ENCODE measurements at regions not wholly inside any gene's neighbourhood (a gene's known extent, or its start where the extent isn't known, plus 50 kb on each side); places are given as distances from the start of the nearest gene placed in this dataset.
"Not testable (repeated sequence)": the region's sequence is repeated elsewhere in the genome, so short reads cannot be mapped to it uniquely, and the experiment has no call there.

DNA sequence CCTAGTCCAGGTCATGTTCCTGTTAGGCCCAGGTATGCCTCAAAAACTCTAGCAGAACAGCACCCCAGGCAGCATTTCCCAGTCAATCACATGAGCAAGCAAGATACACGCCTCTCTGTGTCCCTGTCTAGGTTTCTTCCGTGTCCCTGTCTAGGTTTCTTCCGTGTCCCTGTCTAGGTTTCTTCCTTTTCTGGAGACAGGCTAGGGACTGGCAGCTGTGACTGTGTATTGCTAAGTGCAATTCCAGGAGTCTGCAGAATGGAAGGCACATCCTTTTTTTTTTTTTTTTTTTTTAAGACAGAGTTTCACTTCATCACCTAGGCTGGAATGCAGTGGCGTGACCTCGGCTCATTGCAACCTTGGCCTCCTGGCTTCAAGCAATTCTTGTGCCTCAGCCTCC is 77.6 kb downstream of the SETD4 start:
- DNase-seq (ENCODE audit: low read depth in 2 of 2): no peak

GRCh38 chr21:35981514-35982070 is 78.7 kb downstream of the SETD4 start:
- no peak for DNase-seq (ENCODE audit: low read depth in 2 of 2)

DNA sequence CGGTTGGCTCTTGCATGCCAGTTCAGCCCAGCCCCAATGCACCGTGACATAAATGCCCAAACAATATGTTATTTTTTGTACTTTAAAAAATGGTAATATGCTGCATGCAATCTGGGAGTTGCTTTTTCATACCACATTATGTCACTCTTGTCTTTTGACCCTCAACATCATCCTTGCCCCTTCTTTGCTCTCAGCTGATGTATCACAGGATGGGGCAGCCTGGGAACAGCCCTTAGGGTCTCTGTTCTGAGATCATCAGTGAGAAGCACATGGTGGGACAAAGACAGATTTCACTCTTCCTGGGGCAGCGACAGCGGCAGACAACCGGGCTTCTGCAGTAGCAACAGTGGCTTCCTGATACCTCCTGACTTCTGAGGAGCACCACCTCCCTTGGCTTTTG is 79.5 kb downstream of the SETD4 start:
- no peak for DNase-seq (ENCODE audit: low read depth in 2 of 2)

GRCh38 chr21:35977860-35978259 is 82.5 kb downstream of the SETD4 start:
- DNase-seq (ENCODE audit: low read depth in 2 of 2): not testable (repeated sequence)

DNA sequence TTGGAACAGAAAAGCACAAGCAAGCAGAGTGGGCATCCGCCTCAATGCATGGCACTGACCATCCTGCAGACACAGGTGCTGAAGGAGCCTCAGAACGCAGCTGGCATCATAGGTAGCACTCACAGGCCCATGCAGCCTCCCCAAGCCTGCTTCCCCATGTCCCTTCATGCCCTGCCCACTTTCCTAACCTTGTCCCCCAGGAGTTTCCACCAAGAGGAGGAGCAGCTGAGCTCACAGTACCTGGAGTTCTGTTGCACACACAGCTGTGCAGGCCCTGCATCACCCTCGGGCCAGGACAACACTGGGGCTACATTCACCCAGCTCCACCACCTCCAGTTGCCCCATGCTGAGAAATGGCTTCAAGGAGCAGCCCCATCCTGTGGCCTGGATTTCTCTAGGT is 83.4 kb downstream of the SETD4 start:
- DNase-seq (ENCODE audit: low read depth in 2 of 2): no peak

- no peak for DNase-seq (ENCODE audit: low read depth in 2 of 2)
These were observed 83.8 kb downstream of the SETD4 start for GRCh38 chr21:35976481-35976880.

- no peak for DNase-seq (ENCODE audit: low read depth in 2 of 2)
These were observed 85.6 kb downstream of the SETD4 start for GRCh38 chr21:35974775-35975174.

GRCh38 chr21:35971824-35972223 is 88.5 kb downstream of the SETD4 start:
- no peak for DNase-seq (ENCODE audit: low read depth in 2 of 2)

- no peak for DNase-seq (ENCODE audit: low read depth in 2 of 2)
These were observed 91.0 kb downstream of the SETD4 start for GRCh38 chr21:35969281-35969680.

- no peak for DNase-seq (ENCODE audit: low read depth in 2 of 2)
These were observed 91.8 kb downstream of the SETD4 start for GRCh38 chr21:35968564-35968963.

DNA sequence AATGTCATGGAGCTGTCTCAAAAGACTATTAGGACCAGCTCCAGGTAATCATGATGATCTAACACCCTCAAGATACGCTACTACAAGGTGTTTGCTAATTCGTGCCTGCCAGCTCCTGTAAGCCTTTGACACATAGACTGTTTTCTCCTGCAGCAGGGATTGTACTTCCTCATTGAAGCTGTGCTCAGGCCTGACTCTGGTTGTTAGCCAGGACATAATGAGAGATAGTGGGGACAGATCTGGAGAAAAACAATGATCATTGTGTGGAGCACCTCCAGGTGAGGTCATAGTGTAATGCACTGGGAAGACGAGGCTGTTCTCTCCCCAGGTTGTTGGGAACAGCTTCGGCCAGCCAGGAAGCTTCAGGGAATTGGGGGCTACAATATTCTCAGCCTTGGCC is 94.6 kb downstream of the SETD4 start:
- DNase-seq (ENCODE audit: low read depth in 2 of 2): no peak

GRCh38 chr21:35963920-35964451 is 96.3 kb downstream of the SETD4 start:
- no peak for DNase-seq (ENCODE audit: low read depth in 2 of 2)

GRCh38 chr21:35962917-35963316 is 97.4 kb downstream of the SETD4 start:
- no peak for DNase-seq (ENCODE audit: low read depth in 2 of 2)

GRCh38 chr21:35954066-35954465 is 106.3 kb downstream of the SETD4 start:
- DNase-seq (ENCODE audit: low read depth in 2 of 2): no peak

- no peak for DNase-seq (ENCODE audit: low read depth in 2 of 2)
These were observed 106.7 kb downstream of the SETD4 start for GRCh38 chr21:35953597-35953996.

GRCh38 chr21:35952651-35953340 is 107.5 kb downstream of the SETD4 start:
- DNase-seq (ENCODE audit: low read depth in 2 of 2): no peak

- DNase-seq (ENCODE audit: low read depth in 2 of 2): no peak
These were observed 111.3 kb downstream of the SETD4 start for GRCh38 chr21:35948982-35949381.

DNA sequence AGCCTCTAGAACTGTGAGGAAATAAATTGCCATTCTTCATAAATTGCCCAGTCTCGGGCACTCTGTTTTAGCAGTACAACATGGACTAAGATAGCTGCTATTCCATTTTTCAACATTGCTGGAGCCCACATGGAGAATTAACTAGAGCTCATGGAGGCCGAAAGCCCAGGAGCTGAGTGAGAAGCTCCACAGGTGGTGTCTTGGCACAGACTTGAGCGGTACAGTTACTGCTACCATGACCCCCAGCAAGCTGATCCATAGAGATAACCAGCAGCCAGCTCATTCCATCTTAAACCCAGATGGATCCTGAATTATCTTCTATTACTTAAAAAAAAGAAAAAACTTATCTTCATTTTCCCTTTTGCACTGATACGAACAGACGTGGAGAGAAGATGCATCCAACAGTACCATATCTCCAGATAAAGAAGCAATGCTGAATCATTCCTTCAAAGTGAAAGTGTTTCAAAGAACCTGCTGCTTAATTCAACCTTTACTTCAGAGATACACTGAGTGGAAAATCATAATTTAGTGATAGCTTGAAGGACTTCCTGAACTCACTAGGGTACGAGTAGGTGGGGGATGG is 115.1 kb downstream of the SETD4 start:
- no peak for DNase-seq (ENCODE audit: low read depth in 2 of 2)

DNA sequence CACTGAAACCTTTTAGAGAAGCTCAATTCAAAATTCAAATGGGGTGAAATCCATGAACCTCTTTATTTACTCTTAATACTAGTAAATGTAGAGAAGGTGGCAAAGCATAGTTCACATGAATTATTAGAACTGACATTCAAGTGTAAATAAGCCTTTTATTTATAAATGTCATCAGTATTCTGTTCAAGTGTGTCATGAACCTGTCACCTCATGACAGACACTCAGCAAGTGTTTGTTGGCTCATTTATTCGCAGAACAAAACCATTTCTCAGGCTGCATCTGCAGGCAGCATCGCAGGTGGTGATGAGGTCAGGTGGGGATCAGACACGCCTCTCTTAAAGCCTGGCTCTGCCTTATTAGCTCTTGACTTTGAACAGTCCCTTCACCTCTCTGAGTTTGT is 116.6 kb downstream of the SETD4 start:
- DNase-seq (ENCODE audit: low read depth in 2 of 2): no peak

DNA sequence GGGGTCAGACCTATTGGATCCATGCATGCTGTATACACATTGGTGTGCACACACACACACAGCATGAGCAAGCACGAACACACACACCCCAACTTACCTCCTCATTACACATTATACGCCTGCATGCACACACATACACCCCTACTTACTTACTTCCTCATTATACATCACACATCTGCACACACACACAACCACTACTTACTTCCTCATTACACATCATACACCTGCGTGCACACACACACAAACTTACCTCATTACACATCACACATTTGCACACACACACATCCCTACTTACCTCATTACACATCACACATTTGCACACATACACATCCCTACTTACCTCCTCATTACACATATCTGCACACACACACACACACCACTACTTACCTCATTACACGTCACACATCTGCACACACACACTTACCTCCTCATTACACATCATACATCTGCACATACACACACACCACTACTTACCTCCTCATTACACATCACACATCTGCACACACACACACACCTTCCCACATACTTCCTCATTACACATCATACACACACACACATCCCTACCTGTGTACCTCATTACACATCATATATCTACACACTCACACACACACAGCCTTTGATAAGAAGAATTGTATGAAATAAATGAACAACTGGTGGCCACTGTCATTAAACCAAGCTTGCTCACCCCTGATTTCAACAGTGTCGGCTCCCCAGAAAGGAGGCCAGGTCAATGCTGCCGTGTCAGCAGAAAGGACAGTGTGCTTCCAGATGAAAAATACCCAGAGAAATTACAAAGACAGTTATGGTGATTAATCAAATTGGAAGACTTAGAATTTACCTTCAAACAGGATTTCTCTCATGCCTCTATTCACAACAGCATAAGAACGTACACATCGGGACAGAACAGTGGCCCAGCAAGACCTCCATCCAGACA is 117.8 kb downstream of the SETD4 start:
- no peak for DNase-seq (ENCODE audit: low read depth in 2 of 2)

DNA sequence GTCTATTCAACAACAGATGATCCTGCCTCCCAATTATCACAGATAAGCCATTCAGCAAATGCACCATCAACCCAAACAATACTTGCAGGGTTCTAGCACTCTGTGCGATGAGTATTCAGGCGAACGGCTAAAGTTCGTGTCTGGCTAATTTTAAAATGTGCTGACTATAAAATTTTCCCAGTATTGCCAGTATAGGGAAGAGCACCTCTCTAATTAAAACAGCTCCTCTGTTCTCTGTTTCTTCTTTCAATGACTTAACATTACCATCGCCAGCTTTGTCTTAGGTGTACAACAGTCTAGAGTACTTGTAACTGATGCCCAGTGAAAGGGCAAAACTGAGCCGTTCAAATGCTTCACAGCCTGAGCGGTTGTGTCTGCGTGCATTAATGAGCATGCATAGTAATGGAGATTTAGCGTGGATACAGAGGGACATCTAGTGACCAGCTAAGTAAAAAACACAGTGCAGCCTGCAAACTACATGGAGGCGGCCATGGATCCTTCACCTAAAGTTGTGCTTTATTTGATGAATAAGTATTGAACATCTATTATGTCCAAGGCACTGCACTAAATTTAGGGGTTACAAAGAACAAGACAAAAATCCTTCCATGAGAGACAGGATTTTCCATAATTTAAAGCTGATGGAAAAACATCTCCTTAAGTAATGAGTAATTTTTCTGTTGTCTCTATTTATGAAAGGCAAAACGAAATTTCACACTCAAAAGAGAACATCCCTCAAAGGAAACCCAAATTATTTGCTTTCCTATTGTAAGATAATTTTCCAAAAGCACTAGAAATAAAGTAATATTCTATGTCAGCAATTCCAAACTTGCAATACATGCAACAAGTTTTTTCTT is 120.0 kb downstream of the SETD4 start:
- DNase-seq (ENCODE audit: low read depth in 2 of 2): no peak
